ENCODE measurements at regions not wholly inside any gene's neighbourhood (a gene's known extent, or its start where the extent isn't known, plus 50 kb on each side); places are given as distances from the start of the nearest gene placed in this dataset.
"Not testable (repeated sequence)": the region's sequence is repeated elsewhere in the genome, so short reads cannot be mapped to it uniquely, and the experiment has no call there.

- no peak for DNase-seq (ENCODE audit: low spot score)
Measured at GRCh38 chr5:174917976-174918554, 193.7 kb downstream of the MSX2 start.

- DNase-seq (ENCODE audit: low spot score), result not testable (repeated sequence)
Measured at GRCh38 chr5:174917435-174917834, 193.1 kb downstream of the MSX2 start.

- DNase-seq (ENCODE audit: low spot score), result not testable (repeated sequence)
Measured at GRCh38 chr5:174916924-174917323, 192.5 kb downstream of the MSX2 start.

DNA sequence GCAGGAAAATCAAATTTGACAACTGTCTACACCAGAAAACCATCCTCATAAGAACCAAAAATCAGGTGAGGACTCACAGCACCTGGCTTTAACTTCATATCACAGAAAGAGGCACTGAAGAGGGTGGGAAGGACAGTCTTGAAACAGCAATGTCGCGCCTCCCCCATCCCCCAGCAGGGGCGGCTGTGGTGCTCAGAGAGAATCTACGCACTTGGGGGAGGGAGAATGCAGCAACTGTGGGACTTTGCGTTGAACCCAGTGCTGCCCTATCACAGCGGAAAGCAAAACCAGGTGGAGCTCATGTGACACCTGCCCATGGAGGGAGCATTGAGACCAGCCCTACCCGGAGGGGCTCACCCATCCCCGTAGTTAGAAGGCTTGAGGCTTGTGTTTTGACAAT, 191.8 kb downstream of the MSX2 start:
- DNase-seq (ENCODE audit: low spot score), result no peak

- no peak for DNase-seq (ENCODE audit: low spot score)
Measured at GRCh38 chr5:174911118-174911517, 186.7 kb downstream of the MSX2 start.

DNA sequence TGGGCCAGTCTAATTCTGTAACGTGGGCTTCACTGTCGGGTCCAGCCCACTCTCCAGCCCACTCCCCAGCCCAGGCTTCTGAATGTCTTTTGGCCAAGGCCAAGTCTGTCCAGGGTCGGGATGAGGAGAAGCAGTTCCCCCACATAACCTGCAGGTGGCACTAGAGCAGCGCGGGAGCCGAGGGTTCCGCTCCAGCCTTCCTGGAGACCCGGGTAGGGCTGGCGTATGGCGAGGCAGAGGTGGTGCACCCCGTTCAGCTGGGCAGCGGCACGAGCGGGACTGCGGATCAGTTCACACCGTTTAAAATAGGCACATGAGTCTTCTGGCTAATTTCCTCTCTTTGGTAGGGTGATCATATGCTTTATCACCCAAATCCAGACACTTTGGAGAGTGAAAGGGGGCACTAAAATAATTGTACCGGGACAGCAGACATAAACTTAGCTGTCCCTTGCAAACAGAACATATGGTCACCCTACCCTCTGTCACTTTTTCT, 185.9 kb downstream of the MSX2 start:
- peak; percentile 65 for DNase-seq (ENCODE audit: low spot score)

DNA sequence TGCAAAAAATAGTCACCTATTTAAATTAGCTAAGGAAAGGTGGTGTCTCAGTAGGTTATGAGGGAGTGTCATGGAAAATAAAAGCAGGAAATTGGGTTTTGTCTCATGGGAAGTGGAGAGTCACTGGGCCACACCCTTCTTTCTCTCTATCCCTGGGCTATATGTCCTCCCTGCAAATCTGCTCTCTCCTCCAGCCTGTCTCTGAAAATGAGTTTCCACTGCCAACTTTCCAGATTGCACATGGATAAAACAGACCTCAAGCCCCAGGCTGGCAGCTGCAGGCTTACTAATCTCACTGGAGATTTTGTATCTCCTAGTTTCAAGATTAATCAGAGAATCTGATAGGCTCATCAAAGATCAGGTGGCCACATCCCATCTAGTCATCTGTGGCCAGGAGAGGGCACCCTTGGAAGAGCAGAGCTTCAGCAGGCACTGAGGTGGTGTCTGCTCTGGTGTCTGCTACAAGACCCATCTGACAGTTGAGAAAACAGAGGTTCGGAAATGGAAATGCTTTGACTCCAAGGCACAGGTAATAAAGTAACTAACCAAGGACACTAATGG, 178.9 kb downstream of the MSX2 start:
- DNase-seq (ENCODE audit: low spot score), result no peak

- DNase-seq (ENCODE audit: low spot score), result no peak
Measured at GRCh38 chr5:174901336-174901735, 177.0 kb downstream of the MSX2 start.

- DNase-seq (ENCODE audit: low spot score), result no peak
Measured at GRCh38 chr5:174900240-174900865, 176.0 kb downstream of the MSX2 start.

- DNase-seq (ENCODE audit: low spot score), result no peak
Measured at GRCh38 chr5:174897281-174897950, 173.0 kb downstream of the MSX2 start.

- DNase-seq (ENCODE audit: low spot score), result no peak
Measured at GRCh38 chr5:174895360-174895759, 171.0 kb downstream of the MSX2 start.

GRCh38 chr5:174892742-174893141, 168.4 kb downstream of the MSX2 start:
- no peak for DNase-seq (ENCODE audit: low spot score)

DNA sequence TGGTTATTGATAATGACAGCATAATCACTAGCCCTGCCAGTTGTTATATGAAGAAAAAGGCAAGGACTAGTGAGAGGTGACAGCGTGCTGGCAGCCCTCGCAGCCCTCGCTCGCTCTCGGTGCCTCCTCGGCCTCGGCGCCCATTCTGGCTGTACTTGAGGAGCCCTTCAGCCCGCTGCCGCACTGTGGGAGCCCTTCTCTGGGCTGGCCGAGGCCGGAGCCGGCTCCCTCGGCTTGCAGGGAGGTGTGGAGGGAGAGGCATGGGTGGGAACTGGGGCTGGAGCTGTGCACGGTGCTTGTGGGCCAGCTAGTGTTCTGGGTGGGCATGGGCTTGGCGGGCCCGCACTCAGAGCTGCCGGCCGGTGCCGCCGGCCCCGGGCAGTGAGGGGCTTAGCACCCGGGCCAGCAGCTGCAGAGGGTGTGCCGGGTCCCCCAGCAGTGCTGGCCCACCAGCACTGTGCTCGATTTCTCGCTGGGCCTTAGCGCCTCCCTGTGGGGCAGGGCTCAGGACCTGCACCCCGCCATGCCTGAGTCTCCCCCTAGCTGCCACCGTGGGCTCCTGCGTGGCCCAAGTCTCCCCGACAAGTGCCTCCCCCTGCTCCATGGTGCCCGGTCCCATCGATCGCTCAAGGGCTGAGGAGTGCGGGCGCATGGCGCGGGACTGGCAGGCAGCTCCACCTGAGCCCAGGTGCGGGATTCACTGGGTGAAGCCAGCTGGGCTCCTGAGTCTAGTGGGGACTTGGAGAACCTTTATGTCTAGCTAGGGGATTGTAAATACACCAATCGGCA, 156.2 kb downstream of the MSX2 start:
- not testable (repeated sequence) for DNase-seq (ENCODE audit: low spot score)

- DNase-seq (ENCODE audit: low spot score), result no peak
Measured at GRCh38 chr5:174877987-174878386, 153.6 kb downstream of the MSX2 start.

DNA sequence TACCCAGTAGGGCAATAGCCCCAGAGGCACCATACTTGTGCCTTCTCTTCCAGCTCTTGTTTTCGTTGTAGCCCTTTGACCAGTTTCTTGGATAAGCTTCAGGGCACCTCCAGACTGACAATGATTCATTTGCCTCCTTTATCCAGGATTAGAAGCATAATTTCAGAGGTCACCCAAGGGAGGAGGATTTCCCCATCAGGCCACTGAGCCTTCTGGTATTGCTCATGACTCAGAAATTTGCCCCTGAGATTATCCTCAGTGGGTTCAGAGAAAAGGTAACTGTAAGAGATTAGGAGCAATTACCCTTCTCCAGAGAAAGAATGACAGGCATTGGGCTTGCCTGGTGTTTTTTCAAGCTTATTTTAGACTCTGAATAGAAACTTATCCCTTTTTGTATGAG, 147.9 kb downstream of the MSX2 start:
- peak; percentile 12 for DNase-seq (ENCODE audit: low spot score)

DNA sequence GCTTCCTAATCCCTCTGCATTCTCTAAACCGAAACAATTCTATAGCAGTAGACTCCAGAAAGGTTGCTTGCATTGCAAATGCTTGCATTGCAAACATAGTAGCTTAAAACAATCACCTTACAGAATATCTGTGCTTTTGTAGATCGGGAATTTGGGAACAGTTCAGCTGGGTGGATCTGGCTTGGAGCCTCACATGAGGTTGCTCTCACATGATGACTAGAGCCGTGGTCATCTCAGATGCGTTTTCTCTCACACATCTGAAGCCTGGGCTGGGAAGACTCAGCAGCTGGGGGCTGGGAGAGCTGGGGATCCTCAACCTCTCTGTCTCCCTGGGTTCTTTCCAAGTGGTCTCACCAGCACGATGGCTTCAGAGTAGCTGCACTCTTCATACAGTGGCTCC, 127.8 kb downstream of the MSX2 start:
- DNase-seq (ENCODE audit: low spot score), result no peak

DNA sequence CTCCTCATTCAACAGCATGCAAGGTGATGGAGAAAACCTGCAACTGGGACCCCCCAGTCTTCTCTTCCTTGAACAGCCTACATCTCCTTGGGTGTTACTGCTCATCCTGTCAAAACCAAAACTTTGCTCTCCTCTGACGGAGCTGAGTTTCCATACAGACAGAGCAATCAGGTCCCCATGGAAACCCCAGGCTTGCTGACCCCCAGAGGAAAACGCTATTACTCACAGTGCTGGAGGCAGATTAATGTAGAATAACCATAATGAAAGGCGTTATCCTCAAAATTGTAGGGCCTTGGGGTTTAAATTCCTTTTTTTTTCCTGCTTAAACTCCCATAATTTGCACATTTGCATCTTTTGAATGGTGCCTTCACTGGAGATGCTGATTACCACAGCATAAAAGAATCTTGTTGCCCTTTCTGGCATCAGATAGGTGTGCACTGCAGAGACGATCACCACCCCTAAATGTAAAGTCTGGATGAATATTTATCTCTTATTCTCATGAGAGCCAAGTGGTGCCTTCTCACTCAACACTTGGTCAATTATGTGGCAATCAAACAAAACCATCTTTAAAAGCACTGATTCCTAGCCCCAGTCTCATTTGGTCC, 126.3 kb downstream of the MSX2 start:
- no peak for DNase-seq (ENCODE audit: low spot score)

GRCh38 chr5:174849426-174849825, 125.0 kb downstream of the MSX2 start:
- no peak for DNase-seq (ENCODE audit: low spot score)

DNA sequence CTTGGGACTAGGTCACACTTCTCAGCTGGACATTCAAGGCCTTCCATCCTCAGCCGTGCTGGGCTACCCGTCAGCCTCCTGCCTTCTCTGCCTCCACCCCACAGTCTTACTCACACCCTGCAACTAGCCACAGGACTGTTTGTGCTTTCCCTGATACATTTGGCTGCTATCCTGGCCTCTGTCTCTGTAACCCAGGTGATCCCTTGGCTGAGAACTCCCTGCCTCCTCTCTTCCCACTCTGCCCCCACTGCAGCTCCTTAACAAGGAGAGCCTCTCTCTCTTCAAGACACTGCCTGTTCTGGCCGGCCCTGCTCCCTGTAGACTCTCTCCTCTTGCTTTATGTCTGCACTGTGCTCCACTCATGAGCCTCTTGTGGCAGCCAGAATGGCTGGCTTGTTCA, 120.6 kb downstream of the MSX2 start:
- DNase-seq (ENCODE audit: low spot score), result no peak

GRCh38 chr5:174843263-174844250, 119.2 kb downstream of the MSX2 start:
- DNase-seq (ENCODE audit: low spot score), result no peak

DNA sequence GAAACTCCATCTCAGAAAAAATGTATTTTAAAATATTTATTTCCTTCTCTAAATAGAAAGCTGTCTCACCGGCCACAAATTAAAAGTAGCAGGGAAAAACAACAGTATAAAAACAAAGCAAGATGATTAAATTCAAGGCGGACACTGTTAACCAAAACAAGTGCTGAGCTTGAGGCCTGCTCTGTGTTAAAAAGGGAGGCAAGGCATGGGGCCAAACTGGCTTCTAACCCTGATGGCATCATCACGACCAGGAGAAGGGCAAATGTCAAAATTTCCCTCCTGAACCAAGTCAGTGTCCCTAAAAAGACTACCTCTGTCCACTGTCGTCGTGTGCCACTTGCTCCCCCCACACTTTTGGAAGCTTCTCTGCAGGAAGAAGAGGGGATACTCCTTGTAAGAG, 116.1 kb downstream of the MSX2 start:
- no peak for DNase-seq (ENCODE audit: low spot score)
